ENCODE measurements at regions not wholly inside any gene's neighbourhood (a gene's known extent, or its start where the extent isn't known, plus 50 kb on each side); places are given as distances from the start of the nearest gene placed in this dataset.

DNA sequence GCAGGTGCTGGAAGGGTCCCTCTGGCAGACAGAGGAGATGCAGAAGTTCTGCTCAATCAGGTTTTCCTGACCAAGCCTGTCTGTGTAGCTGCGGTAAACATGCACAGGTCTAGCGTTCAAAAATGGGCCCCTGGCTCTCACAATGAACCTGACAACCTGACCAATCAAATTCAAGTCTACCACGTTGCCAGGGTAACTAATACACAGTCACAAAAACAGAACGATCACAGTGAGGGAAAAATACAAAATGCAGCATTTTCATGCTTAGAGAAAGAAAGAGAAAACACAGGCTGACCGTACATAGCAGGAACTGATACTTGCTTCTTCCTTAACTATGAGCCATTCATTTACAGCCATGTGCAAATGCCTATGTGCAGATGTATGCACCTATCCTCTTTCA, 353.1 kb upstream of the TSHZ2 start:
- Histone ChIP-seq H3K4me3 (no peak overlapping the region), H3K36me3 (no peaks in the 10 kb centered on the region), H3K9me3 (no peaks in the 10 kb centered on the region), H3K4me1 (no peaks in the 10 kb centered on the region), H3K27me3 (no peaks in the 10 kb centered on the region), H3K27ac (no peak overlapping the region)
- WGBS, 2 donors (ENCODE audit: low coverage in 1 of 2): 40 to 52% methylated on average over 1 to 5 of the region's 5 CpGs
- TF ChIP-seq EP300 (IDR thresholded peaks at IDR 0.05) (no peak), POLR2A (IDR thresholded peaks at IDR 0.05) (no peak)
- TF ChIP-seq, protein P1, sequence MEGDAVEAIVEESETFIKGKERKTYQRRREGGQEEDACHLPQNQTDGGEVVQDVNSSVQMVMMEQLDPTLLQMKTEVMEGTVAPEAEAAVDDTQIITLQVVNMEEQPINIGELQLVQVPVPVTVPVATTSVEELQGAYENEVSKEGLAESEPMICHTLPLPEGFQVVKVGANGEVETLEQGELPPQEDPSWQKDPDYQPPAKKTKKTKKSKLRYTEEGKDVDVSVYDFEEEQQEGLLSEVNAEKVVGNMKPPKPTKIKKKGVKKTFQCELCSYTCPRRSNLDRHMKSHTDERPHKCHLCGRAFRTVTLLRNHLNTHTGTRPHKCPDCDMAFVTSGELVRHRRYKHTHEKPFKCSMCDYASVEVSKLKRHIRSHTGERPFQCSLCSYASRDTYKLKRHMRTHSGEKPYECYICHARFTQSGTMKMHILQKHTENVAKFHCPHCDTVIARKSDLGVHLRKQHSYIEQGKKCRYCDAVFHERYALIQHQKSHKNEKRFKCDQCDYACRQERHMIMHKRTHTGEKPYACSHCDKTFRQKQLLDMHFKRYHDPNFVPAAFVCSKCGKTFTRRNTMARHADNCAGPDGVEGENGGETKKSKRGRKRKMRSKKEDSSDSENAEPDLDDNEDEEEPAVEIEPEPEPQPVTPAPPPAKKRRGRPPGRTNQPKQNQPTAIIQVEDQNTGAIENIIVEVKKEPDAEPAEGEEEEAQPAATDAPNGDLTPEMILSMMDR (IDR thresholded peaks at IDR 0.05): no peak
- no peak for ATAC-seq

- Histone ChIP-seq H3K4me3 (no peak overlapping the region), H3K4me1 (no peaks in the 10 kb centered on the region), H3K9me3 (no peaks in the 10 kb centered on the region), H3K27me3 (no peaks in the 10 kb centered on the region), H3K36me3 (no peaks in the 10 kb centered on the region), H3K27ac (no peak overlapping the region)
- no peak for ATAC-seq
- WGBS, 2 donors (ENCODE audit: low coverage in 1 of 2): 64 to 80% methylated on average over 3 of the region's 3 CpGs
- no peak for TF ChIP-seq POLR2A (IDR thresholded peaks at IDR 0.05)
- TF ChIP-seq POLR2AphosphoS5 (IDR thresholded peaks at IDR 0.05): no peak
- TF ChIP-seq EP300 (IDR thresholded peaks at IDR 0.05): no peak
Observed at GRCh38 chr20:52616629-52617028, 355.5 kb upstream of the TSHZ2 start.

DNA sequence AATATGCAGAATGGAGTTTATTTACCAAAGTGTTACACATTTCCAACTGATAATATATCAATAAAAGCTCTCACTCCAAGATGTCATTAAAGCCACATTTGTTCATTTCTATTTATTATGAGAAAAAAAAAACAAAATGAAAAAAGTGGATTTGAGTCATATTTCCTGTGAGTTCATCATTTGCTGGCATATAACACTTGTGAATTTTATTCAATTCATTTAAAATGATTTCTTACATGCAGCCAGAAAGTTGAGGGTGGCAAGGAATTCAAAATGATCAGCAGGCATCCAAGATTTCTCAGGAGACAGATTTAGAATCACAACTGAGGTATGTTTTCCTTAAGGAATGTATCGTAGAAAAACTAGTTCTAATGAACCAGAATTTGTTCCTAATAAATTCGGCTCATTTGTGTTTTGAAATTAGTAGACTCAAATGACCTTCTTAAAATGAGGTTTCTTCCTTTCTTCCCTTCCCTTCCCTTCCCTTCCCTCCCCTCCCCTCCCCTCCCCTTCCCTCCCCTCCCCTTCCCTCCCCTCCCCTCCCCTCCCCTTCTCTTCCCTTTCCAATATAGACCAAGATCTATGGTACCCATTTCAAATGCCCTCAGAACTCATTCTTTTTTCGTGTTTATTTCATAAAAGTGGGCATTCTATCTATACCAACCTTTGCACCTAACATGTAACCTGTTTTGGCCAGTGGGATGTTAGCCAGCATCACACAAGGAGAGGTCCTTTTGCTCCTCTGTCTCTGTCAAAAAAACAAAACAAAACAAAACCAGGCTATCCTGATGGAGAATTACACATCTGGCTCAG, 357.9 kb upstream of the TSHZ2 start:
- no peaks in the 10 kb centered on the region for H3K9me3 ChIP-seq
- H3K36me3 ChIP-seq: no peaks in the 10 kb centered on the region
- no peak overlapping the region for H3K27ac ChIP-seq
- H3K27me3 ChIP-seq: no peaks in the 10 kb centered on the region
- H3K4me3 ChIP-seq: no peak overlapping the region
- no peak for ATAC-seq
- no peaks in the 10 kb centered on the region for H3K4me1 ChIP-seq
- 85 to 86% methylated on average over 2 to 3 of the region's 3 CpGs for WGBS, 2 donors (ENCODE audit: low coverage in 1 of 2)
- TF ChIP-seq POLR2A (IDR thresholded peaks at IDR 0.05): no peak
- TF ChIP-seq, protein P1 (IDR thresholded peaks at IDR 0.05): no peak
- no peak for TF ChIP-seq EP300 (IDR thresholded peaks at IDR 0.05)
- no peak for TF ChIP-seq POLR2AphosphoS5 (IDR thresholded peaks at IDR 0.05)

- no peak overlapping the region for H3K27ac ChIP-seq
- H3K36me3 ChIP-seq: no peaks in the 10 kb centered on the region
- H3K27me3 ChIP-seq: no peaks in the 10 kb centered on the region
- ATAC-seq: no peak
- WGBS, 2 donors (ENCODE audit: low coverage in 1 of 2): 90 to 92% methylated on average over 2 to 5 of the region's 5 CpGs
- H3K4me3 ChIP-seq: no peak overlapping the region
- H3K4me1 ChIP-seq: no peaks in the 10 kb centered on the region
- no peaks in the 10 kb centered on the region for H3K9me3 ChIP-seq
- TF ChIP-seq EP300 (IDR thresholded peaks at IDR 0.05) (no peak), POLR2A (IDR thresholded peaks at IDR 0.05) (no peak), POLR2AphosphoS5 (IDR thresholded peaks at IDR 0.05) (no peak)
- TF ChIP-seq, protein P1 (IDR thresholded peaks at IDR 0.05): no peak
Observed at GRCh38 chr20:52612046-52612632, 360.0 kb upstream of the TSHZ2 start.

DNA sequence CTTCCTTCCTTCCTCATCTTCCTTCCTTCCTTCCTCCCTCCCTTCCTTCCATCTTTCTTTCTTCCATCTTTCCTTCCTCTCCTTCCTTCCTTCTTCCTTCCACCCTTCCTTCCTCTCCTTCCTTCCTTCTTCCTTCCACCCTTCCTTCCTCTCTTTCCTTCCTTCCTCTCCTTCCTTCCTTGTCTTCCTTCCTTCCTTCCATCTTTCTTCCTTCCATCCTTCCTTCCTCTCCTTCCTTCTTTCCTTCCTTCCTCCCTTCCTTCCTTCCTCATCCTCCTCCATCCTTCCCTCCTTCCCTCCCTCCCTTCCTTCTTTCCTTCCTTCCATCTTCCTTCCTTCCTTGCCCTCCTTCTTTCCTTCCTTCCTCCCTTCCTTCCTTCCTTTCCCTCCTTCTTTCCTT, 361.4 kb upstream of the TSHZ2 start:
- Histone ChIP-seq H3K27ac (no peak overlapping the region), H3K27me3 (no peaks in the 10 kb centered on the region), H3K9me3 (no peaks in the 10 kb centered on the region), H3K4me3 (no peak overlapping the region), H3K4me1 (no peaks in the 10 kb centered on the region), H3K36me3 (no peaks in the 10 kb centered on the region)
- TF ChIP-seq, protein P1 (IDR thresholded peaks at IDR 0.05): no peak
- TF ChIP-seq EP300 (IDR thresholded peaks at IDR 0.05) (no peak), POLR2A (IDR thresholded peaks at IDR 0.05) (no peak), POLR2AphosphoS5 (IDR thresholded peaks at IDR 0.05) (no peak)
- ATAC-seq: no peak

All from gastroesophageal sphincter (tissue), 4 donors.